C4-2B (cell line): ENCODE measurements at regions not wholly inside any gene's neighbourhood (a gene's known extent, or its start where the extent isn't known, plus 50 kb on each side); places are given as distances from the start of the nearest gene placed in this dataset.

Source experiments
- H3K27ac ChIP-seq: fragments of 450-650 bp; 2 replicates; pipeline ENCODE4 v1.5.1; 2017
- ZFX ChIP-seq: fragments of 450-650 bp; IDR thresholded peaks from 2 replicates; pipeline ENCODE4 v1.6.1; 2017
- TF ChIP-seq, protein P1 (sequence below): fragments of 450-650 bp; conservative IDR thresholded peaks from 2 replicates; pipeline ENCODE4 v1.5.1; 2017; ENCODE audit warnings: mild to moderate bottlenecking

DNA sequence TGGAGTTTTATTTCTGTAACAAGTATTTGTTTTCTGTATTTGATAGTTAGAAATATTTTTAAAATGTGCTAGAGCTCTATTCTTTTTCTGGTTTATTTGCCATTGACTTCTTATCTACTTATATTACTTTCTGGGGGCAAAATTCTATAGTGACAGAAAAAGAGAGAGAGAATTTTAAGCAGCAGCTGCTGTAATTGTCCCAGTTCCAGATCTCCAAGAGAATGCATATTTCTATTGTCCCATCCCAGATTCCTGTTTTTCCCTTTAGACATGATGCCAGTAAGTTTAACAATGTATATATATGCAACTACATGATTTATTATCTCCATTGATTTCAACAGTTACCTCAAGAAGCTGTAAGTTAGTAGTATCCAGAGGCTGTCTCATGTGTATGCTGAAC lies 541.7 kb upstream of the ZNF385D start:
- TF ChIP-seq, protein P1, sequence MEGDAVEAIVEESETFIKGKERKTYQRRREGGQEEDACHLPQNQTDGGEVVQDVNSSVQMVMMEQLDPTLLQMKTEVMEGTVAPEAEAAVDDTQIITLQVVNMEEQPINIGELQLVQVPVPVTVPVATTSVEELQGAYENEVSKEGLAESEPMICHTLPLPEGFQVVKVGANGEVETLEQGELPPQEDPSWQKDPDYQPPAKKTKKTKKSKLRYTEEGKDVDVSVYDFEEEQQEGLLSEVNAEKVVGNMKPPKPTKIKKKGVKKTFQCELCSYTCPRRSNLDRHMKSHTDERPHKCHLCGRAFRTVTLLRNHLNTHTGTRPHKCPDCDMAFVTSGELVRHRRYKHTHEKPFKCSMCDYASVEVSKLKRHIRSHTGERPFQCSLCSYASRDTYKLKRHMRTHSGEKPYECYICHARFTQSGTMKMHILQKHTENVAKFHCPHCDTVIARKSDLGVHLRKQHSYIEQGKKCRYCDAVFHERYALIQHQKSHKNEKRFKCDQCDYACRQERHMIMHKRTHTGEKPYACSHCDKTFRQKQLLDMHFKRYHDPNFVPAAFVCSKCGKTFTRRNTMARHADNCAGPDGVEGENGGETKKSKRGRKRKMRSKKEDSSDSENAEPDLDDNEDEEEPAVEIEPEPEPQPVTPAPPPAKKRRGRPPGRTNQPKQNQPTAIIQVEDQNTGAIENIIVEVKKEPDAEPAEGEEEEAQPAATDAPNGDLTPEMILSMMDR = no peak
- no peak for TF ChIP-seq ZFX
- no peak overlapping the region for H3K27ac ChIP-seq

DNA sequence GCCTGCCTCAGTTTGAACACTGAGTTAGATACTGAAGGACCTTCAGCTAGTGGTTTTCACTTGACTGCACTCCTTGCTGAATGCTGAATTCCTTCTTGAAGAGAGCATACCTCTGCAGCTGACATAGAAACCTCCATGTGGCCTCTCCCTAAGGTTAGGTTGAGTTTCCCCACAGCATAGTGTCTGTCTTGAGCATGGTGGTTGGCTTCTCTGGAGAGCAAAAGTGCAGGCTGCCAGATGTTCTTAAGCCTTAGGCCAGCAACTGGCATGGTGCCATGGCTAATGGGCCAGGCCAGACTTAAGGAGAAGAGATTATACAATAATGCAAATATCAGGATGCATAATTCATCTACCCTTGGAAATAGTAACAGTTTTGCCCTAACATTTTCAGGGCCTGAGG lies 545.6 kb upstream of the ZNF385D start:
- H3K27ac ChIP-seq = no peak overlapping the region
- TF ChIP-seq ZFX = no peak
- TF ChIP-seq, protein P1 = no peak

DNA sequence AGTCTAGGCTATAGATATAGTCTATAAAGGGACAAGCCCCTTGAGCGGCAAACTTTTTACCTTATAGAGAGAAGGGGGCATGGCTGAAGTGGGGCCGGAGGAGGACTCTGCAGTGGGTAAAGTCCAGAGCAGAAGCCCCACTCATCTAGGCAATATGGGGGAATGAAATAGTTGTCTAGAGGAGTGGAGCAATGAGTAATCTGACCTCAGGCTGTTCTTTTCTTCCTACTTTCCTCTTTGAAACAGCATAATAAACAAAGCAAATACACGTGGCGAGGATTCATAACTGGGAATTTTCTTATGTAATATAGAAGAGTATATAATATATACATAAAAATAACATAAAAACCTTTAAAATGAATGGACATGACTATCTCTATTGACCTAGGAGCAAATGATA lies 546.4 kb upstream of the ZNF385D start:
- no peak for TF ChIP-seq ZFX
- TF ChIP-seq, protein P1 = no peak
- no peak overlapping the region for H3K27ac ChIP-seq

DNA sequence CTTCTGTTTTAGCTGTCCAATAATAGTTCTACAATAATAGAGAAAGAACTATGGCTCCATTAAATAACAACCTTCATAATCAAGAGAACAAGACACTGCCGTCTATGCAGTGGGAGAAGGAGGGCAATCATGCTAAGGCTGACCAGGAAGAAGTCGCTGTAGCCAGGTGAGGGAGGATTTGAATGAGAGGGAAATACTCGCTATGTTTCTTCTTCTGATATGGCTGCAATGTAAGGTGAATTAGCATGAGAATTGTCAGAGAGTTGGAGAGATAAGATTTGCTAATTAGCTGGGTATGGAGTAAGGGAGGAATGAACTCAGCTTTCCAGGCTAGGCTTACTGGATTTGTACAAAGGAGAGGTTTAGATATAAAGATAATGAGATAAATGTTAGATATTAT lies 555.4 kb upstream of the ZNF385D start:
- no peak overlapping the region for H3K27ac ChIP-seq
- TF ChIP-seq ZFX = no peak
- TF ChIP-seq, protein P1 = no peak

DNA sequence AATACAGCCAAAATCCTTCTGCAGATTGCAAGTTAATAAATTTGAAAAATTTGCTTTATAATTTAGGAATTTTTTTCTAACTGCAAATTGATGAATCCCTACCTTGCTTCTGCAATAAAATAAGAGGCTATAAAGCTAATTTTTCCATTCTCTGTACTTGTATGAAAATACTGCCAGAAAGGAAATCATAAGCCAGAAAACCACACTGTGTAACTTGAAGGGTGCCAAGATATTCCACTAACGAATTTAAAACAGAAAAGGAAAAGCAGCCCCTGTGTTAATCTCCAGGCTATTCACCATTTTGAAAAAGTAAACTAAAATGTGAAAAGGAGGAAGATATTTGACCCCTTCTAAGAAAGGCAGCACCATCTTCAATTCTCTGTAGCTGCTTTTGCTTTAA lies 557.9 kb upstream of the ZNF385D start:
- no peak for TF ChIP-seq ZFX
- TF ChIP-seq, protein P1 = no peak
- no peak overlapping the region for H3K27ac ChIP-seq

DNA sequence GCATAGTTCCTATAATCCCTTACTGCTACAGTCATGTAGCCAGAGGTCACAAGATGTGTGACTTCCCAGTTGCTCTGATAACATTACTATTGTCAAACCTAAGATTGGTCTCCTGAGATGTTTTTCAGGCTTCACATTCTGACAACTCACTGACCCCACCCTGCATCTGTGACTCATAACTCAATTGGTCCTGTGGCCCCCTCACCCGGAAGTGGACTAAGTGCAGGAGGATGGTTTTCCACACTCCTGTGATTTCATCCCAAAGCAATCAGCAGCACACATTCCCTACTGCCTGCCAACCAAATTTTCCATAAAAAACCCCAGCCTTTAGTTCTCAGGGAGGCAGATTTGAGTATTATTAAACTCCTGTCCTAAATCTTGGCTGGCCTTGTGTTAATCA lies 564.9 kb upstream of the ZNF385D start:
- no peak for TF ChIP-seq ZFX
- TF ChIP-seq, protein P1 = no peak
- H3K27ac ChIP-seq = no peak overlapping the region

DNA sequence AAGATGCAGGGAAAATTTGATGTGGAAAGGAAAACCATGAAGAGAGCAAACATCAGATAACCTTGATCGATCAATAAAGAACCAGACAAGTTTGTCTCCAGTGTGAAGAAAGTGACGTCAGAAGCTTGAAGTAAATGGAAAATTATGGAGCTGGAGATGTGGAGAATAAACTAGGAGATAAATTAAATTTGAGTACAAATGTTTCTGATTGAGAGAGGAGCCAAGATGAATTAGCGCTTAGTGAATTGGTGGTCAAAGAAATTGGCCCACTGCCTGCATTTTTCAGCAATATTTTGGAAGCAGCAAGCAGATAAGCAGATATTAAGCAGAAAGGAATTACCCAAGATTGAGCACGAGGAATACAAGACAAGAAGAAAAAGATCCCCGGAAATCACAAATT lies 567.3 kb upstream of the ZNF385D start:
- H3K27ac ChIP-seq = no peak overlapping the region
- no peak for TF ChIP-seq ZFX
- TF ChIP-seq, protein P1 = no peak
